ENCODE measurements at regions not wholly inside any gene's neighbourhood (a gene's known extent, or its start where the extent isn't known, plus 50 kb on each side); places are given as distances from the start of the nearest gene placed in this dataset.

DNA sequence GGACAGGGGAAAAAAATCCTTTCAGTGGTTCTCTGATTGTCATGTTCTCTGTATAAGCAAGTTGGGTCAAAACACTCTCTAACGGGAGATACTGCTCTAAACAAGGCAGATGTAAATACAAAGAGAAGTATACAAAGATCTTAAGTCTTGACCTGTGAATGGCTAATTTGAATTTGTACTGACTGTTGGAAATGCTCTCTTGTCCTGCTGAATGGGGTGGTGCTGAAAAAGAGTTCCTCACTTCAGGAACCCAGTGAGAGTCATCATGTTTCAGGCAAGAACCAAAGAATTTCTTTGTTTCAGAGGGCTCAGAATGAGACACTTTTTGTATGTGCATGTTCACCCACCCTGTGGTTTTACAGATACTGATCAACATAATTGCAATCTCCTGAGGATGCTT lies 461.0 kb downstream of the NR2F1-AS1 start:
- TF ChIP-seq, protein P1, sequence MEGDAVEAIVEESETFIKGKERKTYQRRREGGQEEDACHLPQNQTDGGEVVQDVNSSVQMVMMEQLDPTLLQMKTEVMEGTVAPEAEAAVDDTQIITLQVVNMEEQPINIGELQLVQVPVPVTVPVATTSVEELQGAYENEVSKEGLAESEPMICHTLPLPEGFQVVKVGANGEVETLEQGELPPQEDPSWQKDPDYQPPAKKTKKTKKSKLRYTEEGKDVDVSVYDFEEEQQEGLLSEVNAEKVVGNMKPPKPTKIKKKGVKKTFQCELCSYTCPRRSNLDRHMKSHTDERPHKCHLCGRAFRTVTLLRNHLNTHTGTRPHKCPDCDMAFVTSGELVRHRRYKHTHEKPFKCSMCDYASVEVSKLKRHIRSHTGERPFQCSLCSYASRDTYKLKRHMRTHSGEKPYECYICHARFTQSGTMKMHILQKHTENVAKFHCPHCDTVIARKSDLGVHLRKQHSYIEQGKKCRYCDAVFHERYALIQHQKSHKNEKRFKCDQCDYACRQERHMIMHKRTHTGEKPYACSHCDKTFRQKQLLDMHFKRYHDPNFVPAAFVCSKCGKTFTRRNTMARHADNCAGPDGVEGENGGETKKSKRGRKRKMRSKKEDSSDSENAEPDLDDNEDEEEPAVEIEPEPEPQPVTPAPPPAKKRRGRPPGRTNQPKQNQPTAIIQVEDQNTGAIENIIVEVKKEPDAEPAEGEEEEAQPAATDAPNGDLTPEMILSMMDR (IDR thresholded peaks at IDR 0.05 in 2 of 3, conservative IDR thresholded peaks at IDR 0.05 in 1 of 3; ENCODE audit: control insufficient read depth in 2 of 3, extremely low read depth in 1 of 3, insufficient read depth in 1 of 3, low read depth in 3 of 3, low read length in 3 of 3), result no peak
- TF ChIP-seq ETV6 (conservative IDR thresholded peaks at IDR 0.05 in 1 of 2, IDR thresholded peaks at IDR 0.05 in 1 of 2; ENCODE audit: borderline replicate concordance in 1 of 2, low read depth in 1 of 2) (no peak), SMAD5 (IDR thresholded peaks at IDR 0.05; ENCODE audit: low read depth) (no peak), RELA (IDR thresholded peaks at IDR 0.05; ENCODE audit: borderline replicate concordance, partially characterized antibody) (no peak), TAF1 (IDR thresholded peaks at IDR 0.05; ENCODE audit: borderline replicate concordance, low read depth, low read length) (no peak), MXI1 (IDR thresholded peaks at IDR 0.05; ENCODE audit: low read depth, low read length) (no peak), YY1 (IDR thresholded peaks at IDR 0.05; ENCODE audit: low read depth, low read length) (no peak), POLR2A (IDR thresholded peaks at IDR 0.05; ENCODE audit: low read depth, low read length) (no peak), JUNB (IDR thresholded peaks at IDR 0.05) (no peak), POLR2AphosphoS5 (IDR thresholded peaks at IDR 0.05; ENCODE audit: low read length) (no peak)

Data from GM12878 (cell line).